Stimulated activated CD4-positive, alpha-beta T cell treated with anti-CD3 and anti-CD28 coated beads, Interleukin-4, amount 100 ng/mL, for 24 hours (primary cell): ENCODE measurements at regions not wholly inside any gene's neighbourhood (a gene's known extent, or its start where the extent isn't known, plus 50 kb on each side); places are given as distances from the start of the nearest gene placed in this dataset.

Source experiments
- DNase-seq: peaks from one replicate; pipeline ENCODE4 v3.0.0-alpha.2; 2020

- DNase-seq, result no peak
These were observed 338.2 kb upstream of the WWC1 start for GRCh38 chr5:167953151-167953798.

DNA sequence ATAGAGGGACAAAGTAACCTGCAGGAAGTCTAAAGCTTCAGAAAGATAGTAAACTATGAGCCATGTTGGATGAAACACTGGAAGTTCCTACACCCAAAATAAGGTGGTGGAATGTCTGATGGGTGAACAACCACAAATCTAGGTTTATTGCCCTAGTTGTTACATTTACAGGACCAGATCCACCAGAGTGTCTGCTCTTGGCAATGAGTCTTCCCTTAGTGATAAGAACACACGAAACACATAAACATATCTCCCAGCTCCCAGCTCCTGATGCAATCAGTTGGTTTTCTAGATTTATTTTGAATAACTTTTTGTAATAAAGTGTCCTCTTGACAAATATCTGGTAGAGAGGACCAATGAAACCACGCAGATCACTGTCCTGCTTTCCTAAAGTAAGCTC lies 329.7 kb upstream of the WWC1 start:
- no peak for DNase-seq

DNA sequence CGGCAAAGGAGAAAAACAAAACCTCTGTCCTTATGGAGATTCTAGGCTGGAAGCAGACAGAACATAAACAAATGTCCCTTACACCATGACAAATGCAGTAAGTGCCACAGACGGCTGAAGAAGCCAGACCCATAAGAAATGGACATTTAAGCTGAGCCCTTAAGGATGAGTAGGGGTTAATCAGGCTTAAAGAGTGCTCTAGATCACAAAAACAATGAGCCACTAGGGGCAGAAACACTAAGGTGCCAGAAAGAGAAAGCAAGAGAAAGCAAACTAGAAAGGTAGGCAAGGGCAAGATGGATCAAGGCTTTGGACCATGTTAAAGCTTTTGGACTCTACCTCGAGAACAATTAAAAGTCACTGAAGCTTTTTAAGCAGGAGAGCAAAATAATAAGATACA lies 326.9 kb upstream of the WWC1 start:
- DNase-seq, result no peak

- no peak for DNase-seq
These were observed 325.7 kb upstream of the WWC1 start for GRCh38 chr5:167965710-167966109.

DNA sequence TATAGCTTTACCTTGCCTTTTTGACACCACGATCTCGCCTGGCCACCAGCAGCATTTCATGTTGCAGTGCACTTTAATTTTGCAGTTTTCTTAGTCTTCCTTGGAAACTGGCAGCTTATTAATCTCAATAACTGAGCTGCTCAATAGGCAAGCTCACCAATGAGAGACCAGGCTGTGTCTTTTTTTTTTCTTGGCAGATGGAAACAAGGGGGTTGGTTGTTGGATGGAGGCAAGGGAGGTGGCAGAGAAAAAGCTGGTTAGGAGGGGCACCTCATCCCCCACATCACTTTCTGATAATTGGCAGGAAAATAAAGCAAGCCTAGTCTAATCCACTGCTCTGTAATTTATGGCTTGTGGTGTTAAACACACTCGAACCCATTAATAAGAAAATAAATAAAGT lies 324.5 kb upstream of the WWC1 start:
- DNase-seq, result no peak

- DNase-seq, result no peak
These were observed 323.8 kb upstream of the WWC1 start for GRCh38 chr5:167967494-167968177.

GRCh38 chr5:167968837-167969236 lies 322.6 kb upstream of the WWC1 start:
- no peak for DNase-seq

DNA sequence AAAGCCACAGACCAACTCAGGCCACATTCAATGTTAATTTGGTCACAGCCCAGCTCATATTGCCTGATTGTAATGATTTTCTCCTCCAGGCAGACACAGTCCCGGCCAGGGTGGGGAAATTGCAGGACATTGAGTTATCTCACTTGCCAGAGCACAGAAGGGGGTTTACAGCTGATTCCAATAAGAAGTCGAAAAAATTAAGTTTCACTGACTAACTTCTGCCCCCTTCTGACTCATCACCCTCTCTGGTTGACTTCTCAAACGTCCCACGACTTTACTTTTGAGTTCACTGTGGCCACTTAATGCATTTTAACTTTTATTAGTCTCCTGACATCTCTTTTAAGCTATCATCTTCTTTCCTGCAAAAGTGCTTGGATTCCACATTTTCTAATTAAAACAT lies 321.4 kb upstream of the WWC1 start:
- no peak for DNase-seq

DNA sequence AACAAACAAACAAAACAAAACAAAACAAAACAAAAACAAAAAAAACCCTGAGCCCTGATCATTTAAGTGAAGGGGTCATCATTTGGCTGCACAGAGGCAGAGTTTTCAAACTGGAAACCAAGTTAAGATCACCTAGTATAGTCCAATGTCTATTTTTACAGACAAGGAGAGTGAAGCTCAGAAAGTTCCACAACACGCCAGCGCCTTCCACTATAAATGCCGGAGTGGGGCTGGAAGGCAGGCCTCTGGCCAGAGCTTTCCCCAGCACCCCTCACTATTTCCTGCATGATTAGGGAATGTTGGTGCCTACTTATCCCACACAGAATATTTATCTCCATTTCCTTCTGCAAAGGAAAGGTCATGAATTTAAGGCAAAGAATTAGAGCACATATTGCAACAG lies 319.7 kb upstream of the WWC1 start:
- DNase-seq, result no peak

- no peak for DNase-seq
These were observed 318.3 kb upstream of the WWC1 start for GRCh38 chr5:167973126-167973525.

GRCh38 chr5:167984951-167985350 lies 306.5 kb upstream of the WWC1 start:
- no peak for DNase-seq

GRCh38 chr5:167985373-167985772 lies 306.1 kb upstream of the WWC1 start:
- DNase-seq, result no peak

DNA sequence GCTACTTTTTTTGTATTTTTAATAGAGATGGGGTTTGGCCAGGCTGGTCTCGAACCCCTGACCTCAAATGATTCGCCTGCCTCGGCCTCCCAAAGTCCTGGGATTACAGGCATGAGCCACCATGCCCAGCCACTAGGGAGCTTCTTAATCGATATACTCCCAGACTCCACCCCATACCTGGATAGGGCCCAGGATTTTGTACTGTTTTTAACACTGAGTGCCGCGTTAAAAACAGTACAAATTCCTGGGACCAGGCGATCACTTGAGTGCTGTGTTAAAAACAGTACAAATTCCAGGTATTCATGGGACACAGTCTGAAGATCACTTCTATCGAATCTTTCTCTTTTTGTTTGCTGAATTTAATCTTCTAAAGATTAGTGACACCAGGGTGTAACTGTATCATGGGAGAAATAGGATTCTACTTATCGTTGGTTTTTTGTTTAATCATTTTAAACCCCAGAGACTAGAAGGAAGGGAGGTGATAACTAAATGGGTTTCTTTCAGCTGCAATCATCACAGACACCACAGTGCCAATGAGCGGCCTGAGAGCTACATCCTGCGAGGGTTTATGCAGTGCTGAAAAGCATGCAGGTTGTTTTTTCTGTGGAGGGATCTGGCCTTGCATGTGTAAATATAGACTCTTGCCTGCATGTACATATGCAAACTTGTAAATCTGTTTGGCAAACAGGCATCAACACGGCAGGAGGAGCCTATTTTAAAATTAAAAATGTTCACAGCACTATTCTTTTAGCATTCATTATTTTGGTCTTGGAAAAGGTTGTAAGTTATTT lies 303.8 kb upstream of the WWC1 start:
- no peak for DNase-seq

GRCh38 chr5:167992868-167993267 lies 298.6 kb upstream of the WWC1 start:
- no peak for DNase-seq

DNA sequence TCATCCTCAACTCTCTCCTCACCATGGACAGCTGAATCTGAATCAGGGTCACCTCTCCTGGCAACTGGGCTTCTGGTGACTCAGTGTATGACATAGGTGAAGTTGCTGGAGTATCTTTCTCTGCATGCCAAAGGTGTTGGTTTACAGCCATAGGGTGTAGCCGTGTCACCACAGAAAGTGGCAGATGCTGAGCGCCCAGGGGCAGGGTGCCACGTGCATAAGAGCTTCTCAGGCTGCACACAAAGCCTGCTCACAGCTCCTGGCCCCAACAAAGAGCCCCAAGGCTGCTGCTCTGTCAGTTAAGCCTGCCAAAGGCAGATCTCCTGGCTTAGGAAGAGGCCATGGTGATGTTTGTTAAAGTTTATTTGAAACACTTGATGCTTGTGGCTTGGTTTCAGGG lies 297.7 kb upstream of the WWC1 start:
- DNase-seq, result no peak

GRCh38 chr5:167995844-167996425 lies 295.5 kb upstream of the WWC1 start:
- no peak for DNase-seq

DNA sequence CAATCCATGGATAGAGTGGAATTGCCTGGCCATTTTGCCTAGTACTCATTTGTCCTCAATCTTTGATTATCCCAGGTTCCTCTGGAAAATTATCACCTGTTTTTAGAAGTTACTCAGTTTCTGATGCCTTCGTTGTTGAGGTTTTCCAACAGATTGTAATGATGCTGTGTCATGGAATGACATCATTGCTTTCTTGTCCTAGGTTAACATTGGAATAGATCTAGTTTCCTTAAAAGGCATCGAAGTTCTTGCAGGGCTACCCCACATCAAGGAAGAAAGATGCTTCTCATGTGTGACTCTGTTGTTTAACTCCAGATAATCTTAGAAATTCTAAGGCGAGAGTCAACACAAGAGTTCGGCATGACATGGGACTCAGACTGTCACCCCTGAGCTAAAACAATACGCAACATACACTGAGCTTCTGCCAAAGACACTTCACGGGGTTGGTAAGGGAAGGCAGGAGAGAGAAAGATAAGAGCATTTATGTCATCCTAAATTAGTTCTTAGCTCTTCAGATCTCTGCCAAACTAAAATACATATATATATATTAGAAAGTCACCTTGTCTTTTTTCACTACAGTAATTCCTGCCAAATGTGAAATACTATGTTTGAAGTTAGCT lies 293.2 kb upstream of the WWC1 start:
- DNase-seq, result no peak

- no peak for DNase-seq
These were observed 292.3 kb upstream of the WWC1 start for GRCh38 chr5:167999182-167999581.

GRCh38 chr5:168001318-168001717 lies 290.1 kb upstream of the WWC1 start:
- no peak for DNase-seq

GRCh38 chr5:168002116-168002515 lies 289.3 kb upstream of the WWC1 start:
- no peak for DNase-seq

- DNase-seq, result no peak
These were observed 286.4 kb upstream of the WWC1 start for GRCh38 chr5:168005093-168005492.

DNA sequence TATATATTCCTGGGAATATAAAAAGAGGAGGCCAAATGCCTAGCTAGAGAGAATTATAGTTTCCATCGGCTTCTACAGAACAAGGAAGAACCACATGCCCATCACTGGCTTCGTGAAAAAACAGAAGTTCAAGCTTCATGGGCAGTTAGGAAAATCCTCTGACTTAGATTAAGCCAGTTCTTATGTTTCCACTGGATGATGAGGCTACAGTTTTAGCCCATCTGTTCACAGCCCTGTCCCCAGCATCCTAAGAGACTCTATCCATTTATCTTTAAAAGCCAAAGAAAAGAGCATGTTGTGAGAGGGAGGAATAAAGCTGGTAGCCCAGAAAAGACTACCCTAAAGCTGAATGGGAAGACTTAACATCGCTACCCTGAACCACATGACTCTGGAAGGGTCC lies 285.5 kb upstream of the WWC1 start:
- no peak for DNase-seq

DNA sequence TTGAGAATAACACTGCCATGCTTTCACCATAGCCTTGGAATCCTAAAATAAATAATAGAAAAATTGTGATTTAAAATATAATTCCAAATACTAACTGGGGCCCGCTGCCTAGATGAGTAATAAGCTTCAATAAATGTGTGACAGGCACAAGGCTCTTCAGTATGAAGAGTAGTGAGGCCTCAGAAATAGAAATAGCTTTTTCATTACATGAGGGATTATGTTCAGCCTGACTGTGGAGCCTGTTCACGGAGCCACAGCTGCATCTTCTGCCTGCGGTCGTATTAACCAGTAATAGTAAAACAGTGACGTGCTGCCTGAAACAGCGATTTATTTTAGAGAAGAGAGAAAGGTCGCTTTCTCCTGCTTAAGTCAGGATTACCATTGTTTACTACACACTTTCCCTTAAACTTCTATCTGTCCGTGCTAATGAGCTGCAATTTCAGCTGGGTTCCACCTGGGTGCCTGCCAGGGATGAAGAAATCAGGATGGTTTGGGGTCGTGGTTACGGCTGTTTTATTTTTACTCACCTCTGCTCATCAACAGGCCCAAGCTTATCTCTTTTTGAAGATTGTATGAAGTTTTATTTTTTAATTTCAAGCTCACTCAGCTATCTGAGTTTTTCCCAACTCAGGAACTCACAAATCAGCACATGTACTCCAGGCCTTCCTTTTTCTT lies 284.9 kb upstream of the WWC1 start:
- DNase-seq, result no peak
